IPS DF 4.7 (cell line): ENCODE measurements at regions not wholly inside any gene's neighbourhood (a gene's known extent, or its start where the extent isn't known, plus 50 kb on each side); places are given as distances from the start of the nearest gene placed in this dataset.

Source experiments
- DNase-seq: peaks from one replicate; pipeline ENCODE4 v3.0.0-alpha.2; 2013; ENCODE audit warnings: low spot score; ENCODE audit errors: extremely low read depth

DNA sequence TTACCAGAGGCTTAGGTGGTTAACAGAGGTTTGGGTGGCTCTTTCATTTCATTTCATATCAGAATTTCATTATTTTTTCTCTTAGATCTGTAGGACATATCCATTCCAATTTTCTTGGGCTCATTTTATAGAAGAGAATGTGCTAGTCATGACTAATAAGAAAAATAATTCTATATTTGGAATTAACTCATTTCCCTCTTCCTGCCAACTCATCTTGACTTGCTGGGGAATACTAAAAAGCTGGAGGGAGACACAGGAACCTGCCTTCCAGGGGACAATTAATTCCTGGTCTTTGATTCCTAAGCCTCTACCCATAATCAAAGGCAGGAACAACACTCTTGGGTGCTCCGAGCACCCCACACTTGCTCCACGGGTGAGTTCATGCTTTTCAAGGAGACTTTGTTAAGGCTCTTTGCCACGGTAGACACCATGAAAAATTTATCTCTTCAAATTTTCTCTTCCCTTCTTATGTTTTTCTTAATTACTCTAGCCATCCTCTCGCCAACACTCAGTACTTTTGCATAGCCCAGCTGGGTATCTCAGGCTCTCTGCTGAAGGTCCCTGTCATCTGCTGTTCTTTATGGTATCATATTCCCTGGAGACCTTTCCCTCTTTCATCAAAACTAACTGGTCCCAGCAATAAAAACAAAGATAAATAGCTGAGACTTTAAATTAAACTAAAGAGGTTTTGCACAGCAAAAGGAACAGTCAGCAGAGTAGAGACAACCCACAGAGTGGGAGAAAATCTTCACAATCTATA lies 273.9 kb downstream of the NPR3 start:
- no peak for DNase-seq

DNA sequence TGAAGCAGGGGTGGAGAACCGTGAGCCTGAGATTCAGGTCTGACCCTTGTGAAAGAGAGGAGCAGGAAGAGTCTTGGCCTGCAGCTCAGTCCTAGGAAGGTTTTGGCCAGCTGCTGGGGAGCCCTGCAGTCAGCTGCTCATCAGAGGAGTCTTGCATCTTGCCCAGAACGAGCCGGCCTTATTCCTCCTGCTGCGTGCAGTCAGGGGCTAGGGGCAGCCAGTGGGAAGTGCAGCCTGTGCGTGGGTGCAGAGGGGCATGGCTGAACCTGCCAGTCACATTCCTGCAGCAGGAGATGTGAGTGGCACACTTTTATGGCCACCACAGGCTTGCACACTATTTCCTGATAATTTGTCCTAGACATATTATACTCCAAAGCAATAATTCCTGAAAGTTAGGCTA lies 278.7 kb downstream of the NPR3 start:
- DNase-seq = no peak

DNA sequence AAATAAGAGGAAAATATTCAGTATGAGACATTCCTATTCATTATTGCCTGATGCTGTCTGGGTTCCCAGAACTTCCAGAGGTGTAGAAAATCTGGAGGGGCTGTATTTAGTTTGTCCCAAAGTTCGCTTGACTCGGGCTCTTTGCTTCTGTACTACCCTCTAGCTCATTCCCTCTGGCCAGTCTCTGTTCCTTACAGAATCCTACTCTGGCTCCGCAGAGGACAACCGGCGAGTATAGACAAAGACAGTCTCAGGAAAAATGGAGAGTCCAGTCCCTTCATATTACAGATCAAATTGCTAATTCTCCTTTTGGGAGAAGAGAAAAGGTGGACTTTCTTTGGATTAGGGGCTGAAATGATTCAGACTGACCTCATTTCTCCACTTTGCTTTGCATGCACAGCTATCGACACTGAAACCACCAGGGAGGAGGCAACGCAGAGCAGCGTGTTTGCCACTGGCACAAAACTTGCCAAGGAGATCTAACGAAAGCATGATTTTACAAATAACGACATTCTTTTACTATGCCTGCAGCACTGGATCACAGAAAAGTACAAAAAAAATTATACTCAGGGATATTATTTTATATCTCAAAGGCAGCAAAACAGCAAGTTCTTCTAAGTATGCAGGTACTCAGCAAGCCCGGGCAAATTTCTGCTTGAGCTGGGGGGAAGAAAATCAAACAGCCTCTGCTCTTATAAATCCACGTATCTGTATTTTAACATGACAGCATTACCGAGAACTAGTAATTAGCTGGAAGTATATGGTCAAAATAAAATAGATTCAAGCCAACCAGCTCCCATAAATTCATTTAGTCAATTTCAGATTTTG lies 279.7 kb downstream of the NPR3 start:
- DNase-seq = no peak

DNA sequence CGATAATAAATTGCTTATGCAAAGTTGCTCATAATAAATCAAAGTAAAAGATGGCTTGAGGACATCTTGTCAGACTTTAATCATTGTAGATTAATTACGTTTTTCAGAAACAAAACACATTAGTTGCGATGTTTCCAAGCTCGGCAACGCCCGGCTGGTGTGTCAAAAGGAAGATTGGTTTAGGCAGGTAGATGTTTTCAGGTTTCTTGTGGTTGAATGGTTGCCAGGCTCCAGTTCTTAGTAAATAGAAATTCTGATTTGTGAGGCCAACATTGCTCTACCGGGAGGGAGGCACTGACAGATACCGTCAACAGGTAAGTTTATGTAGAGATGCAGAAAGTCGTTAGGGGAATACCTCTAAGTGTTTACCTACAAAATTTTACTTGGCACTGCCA lies 280.3 kb downstream of the NPR3 start:
- no peak for DNase-seq

DNA sequence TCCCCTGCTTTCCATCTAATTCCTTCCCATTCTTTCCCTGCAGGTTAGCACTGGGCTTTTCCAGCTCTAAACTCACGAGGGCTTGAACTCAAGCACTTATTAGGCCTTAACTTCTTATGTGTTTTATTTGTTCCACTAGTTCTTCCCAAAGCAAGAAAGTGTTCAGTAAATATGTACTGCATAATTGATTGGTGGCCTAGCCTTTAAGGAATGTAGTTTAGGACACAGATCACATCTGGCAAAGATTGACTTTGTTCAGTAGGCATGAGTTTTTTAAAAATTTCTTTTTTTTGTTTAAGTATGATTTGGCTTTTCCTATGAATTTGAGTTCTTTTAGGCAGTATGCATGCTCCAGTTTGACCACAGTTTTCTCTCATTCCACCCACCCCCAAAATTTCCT lies 285.2 kb downstream of the NPR3 start:
- DNase-seq = no peak

DNA sequence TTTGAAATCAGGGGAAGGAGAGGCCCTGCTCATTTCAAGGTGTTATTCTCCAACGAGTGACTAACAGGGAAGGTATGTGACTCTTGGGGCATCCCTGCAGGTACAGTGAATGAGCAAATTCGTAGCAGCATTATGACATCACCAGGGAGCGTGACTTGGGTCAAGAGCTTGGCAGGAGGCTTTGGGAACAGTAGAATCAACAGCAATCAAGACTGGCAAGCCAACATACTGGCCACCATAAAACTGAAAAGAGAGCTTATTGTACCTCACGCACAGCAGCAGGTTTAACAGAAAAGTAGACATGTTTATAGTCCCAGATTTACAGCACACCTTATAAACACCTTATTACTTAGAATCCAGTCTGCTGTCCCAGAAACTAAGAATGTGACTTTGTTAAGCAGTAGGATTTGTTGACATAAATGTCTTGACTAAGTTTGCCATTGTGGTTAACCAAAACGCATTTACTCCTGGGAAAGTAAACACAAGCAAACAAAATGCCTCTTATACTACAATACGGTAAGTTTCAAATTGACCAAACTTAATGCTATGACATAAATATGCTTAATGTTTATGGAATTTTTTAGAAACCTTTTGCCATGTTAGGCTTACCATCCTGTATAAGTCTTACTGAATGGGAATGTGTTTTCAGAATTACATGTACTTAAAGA lies 297.8 kb downstream of the NPR3 start:
- peak; percentile 75 for DNase-seq

DNA sequence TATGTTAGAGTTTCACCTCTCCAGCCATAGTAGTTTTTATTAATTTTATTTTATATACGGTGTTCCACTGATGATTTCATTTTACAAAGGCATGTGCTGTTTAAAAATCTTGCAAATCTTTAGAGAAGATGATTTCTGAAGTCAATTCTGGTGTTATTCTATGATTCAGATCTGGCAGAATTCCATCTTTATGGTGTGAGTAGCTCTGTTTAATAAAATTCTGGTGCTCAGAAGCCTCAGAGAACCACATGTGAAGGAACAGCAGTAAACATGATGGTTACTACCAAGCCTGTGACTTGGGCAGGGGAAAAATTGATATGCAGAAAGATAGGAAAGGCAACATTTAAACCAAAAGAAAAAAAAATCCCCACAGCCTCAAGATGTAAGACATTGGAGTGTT lies 299.7 kb downstream of the NPR3 start:
- no peak for DNase-seq

DNA sequence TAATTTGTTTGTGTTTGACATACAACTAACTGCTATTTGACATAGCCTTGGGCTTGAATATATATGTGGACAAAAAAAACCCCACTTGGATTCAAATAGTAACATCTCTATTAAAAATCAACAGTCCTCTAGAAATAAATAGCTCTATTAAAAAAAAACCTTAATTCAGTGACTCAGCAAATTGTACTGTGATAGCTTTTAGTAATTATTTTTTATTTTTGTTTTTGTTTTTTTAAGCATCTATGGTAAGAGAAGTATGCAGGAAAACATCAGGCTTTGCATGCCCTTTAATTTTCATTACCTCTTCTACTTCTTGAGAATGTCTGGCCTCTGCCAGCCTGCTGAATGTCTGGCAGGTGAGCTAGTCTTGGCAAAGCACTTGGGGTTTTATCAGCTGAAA lies 300.7 kb downstream of the NPR3 start:
- DNase-seq = no peak

DNA sequence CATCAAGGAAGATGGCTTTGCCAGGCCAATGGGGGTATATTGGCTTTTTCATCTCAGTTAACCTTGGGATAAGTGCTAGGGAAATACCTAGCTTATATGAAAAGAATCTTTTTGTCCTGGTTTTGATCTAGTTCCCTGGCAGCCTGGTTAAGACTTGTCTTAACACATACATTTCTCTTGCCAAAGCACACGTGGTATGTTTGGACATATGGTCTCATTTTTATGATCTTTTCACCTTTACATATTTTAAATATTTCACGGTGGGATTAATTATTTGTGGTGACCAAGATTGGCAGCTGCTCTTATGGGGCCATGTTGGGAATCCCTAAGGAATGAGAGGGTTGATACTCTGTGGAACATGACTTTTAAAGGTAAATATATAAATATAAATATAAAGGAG lies 312.5 kb downstream of the NPR3 start:
- DNase-seq = no peak

DNA sequence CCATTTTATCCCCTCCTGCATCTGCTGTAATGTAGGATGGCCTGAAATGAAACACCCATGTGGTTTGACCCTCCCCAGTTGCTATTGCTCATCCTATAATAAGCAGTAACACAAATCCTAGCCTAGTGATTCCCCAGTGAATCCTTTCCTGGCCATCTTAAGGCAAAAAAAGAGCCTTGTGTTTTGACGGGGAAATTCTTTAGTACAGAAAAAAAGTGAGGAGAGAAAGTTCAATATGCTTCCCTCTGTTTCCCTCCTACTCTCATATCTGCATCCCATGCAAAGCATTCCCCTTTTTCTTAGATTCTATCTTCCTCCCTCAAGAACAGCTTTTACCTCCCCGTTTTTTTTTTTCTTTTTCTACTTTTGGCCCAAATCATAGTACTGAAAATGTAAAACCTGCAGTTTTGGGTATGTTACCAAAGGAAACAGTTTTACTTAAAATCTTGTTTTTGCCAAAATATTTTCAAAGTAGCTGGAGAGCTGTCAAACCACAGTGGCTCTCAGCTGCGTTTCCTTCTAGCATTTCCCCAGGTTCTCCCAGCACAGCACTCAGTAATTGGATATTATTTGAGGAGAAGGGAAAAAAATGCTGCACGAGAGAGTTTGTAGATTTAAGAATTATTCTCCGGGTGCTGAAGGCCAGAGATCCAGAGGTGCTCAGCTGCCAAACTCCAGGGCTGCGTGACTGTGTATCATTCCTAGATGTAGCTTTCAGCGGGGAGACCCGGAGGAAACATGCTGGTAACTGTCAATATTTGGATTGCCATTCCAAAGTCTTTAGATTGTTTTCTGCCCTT lies 321.4 kb downstream of the NPR3 start:
- no peak for DNase-seq

DNA sequence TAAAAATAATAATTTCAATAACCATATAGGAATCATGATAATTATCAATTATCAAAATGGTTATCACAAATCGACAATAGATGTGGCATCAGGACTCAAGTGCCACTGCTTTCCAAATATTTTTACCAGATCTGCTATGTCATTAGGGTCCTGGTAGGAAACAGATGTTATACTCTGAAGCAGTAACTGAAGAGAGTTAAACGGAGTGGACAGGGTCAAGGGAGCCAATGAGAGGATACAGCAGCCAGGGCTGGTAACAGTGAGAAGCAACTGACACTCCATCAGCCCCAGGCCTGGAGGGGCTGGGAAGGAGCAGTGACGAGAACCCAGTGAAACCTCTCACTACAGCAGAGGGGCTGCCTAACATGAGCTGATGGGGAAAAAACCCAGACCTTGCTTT lies 322.4 kb downstream of the NPR3 start:
- DNase-seq = no peak

DNA sequence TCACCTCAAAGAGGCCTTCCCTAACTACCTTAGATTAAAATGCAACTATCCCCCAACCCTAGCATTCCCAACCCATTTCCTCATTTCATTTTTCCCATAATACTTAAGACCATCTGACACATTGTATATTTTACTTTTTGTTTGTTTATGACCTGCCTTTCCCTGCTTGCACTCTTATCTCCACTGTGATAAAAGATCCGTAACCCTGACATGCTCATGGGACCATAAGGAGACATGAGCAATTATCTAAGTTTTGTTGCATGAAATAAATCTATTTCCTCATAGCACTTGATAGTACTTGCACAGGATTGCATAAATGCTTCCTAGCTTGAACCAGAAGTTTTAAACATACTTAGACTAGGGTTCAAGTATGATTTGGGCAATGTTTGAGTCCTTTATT lies 323.7 kb downstream of the NPR3 start:
- no peak for DNase-seq

DNA sequence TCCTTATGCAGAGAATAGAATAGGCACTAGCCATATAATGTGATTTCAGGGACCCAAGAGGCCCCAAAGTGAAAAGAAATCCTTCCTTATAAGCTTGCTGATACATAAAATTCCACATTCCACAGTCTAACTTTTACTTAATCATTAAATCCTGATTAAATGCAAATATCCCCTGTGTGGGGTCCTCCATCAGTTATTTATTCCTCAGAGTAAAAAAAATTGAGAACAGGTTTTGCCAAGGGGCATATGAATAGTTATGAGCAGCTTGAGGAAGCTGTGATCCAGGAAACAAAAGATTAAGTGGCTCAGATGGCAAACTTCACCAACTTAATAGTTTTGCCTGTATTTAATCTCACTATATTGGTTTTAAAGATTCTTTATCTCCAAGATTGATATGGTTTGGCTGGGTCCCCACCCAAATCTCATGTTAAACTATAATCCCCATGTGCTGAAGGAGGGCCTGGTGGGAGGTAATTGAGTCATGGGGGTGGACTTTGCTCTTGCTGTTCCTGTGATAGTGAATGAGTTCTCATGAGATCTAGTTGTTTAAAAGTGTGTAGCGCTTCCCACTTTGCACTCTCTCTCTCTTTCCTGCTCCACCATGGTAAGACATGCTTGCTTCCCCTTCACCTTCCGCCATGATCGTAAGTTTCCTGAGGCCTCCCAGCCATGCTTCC lies 324.9 kb downstream of the NPR3 start:
- no peak for DNase-seq

DNA sequence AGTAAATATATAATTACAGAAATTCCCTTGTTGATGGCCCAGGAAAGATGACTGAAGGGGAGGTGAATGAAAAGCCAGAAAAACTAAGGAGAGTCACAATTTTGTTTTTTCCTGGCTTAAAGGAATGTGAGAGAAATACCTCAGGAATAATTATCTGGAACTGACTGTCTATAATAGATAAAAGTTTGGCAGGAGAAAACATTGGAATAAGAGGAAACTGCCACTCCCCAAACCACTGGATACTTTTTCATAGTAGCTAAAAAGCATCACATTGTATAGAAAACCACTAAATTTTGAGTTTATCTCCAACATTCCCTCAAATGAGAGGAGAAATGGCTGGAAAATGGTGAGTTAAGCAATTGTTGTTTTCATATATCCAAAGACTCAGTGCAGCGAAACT lies 326.0 kb downstream of the NPR3 start:
- no peak for DNase-seq

DNA sequence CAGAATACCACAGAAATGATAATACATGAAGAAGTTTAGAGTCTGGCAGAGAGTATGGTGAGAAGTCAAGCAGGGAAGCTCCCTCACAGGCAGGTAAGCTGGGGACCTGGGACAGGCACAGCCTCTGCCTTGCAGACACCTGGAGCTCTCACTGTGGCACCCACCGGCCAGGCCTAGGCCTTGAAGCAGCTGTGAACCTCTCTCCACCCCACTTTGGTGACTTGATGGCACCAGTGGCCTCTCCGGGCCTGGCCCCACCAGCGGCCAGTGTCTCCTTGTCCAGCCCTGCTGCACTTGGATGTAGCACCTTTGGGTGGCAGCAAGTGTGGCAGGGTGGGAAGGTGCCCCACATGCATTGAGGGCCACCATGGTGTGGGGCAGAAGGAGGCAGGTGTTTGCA lies 330.5 kb downstream of the NPR3 start:
- no peak for DNase-seq

DNA sequence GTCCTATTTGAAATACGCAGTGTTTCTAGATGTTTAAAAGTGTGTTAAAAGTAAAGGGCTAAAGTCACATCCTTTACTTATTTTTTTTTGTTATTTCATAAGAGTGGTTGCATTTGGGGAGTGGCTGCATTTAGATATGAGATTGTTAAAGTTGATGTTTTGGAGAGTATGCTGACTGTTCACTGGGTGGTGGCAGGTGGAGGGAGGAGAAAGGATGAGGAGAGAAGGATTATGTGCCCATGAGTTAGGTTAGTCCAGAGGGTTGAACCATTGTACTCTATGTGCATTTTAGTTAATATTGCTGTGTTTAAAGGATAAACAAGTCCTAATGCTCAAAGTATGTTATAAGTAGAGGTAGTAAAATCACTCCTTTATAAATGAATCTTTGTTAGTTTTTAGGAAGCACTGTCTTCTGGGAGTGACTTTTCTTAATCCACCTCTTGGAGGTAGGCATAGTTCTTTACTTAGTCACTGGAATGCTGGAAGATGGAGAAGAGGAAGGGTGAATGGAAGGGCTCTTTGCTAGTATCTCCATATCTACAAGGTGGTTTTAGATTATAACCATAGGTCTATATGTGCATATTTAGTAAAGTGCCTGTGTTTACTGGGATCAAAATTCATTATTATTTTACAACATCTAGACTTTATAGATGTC lies 332.3 kb downstream of the NPR3 start:
- no peak for DNase-seq

DNA sequence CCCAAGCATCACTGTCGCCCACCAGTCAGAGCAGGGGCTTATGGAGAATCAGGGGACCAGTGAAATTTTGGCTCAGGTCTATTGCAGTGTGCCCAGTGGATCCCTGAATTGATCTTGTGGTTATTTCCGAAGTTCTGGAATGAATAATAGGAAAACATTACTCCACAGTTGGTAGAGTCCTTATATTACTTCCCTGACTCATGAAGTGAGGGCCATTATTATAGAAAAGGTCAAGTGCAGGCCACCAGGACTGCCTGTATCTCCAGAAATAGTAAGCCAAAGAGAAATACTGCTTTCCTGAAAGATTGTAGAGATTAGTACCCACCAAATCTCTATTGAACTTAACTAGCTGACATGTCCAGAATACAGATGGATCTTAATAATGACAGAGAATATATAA lies 335.0 kb downstream of the NPR3 start:
- DNase-seq = no peak

DNA sequence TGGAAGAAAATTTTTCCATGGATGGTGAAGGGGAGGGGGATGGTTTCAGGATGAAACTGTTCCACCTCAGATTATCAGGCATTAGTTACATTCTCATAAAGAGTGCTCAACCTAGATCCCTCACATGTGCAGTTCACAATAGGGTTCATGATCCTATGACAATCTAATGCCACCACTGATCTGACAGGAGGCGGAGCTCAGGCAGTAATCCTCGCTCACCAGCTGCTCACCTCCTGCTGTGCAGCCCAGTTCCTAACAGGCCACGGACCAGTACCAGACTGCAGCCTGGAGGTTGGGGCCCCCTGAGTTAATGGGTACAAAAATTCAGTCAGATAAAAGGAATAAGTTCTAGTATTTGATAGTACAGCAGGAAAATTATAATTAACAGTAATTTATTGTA lies 337.2 kb downstream of the NPR3 start:
- DNase-seq = no peak

DNA sequence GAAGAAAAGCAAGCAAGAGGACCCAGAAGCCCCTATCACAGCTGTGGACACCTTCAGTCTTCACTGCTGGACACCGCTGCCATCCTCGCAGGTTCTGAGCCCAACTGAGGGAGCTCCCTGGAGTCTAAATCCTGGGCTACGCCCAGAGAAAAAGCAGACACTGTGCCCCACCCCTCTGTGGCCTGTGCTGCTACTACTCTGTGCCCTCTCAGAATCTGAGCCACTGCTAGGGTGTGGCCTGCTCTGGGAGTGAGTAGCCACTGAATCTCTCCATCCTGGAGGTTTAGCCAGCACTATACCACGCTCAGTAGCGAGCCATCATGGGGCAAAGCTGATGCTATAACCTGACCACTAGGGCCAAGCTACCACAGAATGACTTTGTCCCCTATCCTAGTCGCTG lies 338.2 kb downstream of the NPR3 start:
- DNase-seq = no peak

DNA sequence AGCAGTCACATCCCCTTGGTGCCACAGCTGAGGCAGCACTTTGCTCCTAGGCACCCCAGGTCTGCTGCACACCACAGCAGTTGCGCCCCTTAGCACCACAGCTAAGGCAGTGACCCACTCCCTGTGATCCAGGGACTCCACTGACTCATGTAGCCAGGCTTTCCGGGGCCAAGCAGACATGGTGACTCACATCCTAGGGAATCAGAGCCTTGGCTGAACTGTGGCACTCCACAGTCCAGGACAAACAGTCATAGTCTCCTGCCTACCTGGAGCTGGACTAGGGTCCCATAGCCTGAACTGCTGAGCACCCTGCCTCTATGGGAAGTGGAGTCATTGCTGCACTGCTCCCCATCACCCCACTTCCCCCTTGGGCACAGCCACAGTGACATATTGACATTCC lies 338.7 kb downstream of the NPR3 start:
- no peak for DNase-seq

DNA sequence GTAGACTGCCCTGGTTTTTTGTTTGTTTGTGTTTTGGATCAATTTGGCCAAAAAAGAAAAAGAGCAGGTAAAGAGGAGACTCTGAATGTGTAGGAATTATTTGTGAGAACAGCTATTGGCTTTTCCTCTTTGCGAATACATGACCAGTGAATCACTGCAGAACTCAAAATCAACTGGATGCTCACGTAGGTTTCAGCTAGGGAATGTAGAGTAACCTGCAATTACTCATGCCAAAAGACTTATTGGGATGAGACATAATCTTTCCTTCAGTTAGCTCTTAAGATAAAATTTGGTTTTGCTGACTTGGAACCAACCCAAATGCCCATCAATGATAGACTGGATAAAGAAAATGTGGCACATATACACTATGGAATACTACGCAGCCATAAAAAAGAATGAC lies 348.0 kb downstream of the NPR3 start:
- DNase-seq = no peak
